HCT116 (cell line): ENCODE measurements at regions not wholly inside any gene's neighbourhood (a gene's known extent, or its start where the extent isn't known, plus 50 kb on each side); places are given as distances from the start of the nearest gene placed in this dataset.

ENCODE experiments used
- CEBPB ChIP-seq: IDR thresholded peaks from 2 replicates; pipeline ENCODE4 v1.6.1; 2012; ENCODE audit warnings: low read depth
- EZH2 ChIP-seq: fragments of 200-600 bp; sonication (generic); IDR thresholded peaks from 2 replicates; pipeline ENCODE4 v1.6.1; 2017; ENCODE audit warnings: antibody characterized with exemption, mixed run types
- FOSL1 ChIP-seq: IDR thresholded peaks from 2 replicates; pipeline ENCODE4 v1.6.1; 2012; ENCODE audit warnings: low read depth
- POLR2A ChIP-seq: IDR thresholded peaks from 2 replicates; pipeline ENCODE4 v1.7.0; 2011; ENCODE audit warnings: borderline replicate concordance; ENCODE audit not compliant: insufficient read depth, insufficient read length; ENCODE audit errors: extremely low read depth
- POLR2AphosphoS5 ChIP-seq: IDR thresholded peaks from 2 replicates; pipeline ENCODE4 v1.6.1; 2011; ENCODE audit warnings: mild to moderate bottlenecking, low read depth, low read length, moderate library complexity
- RAD21 ChIP-seq: IDR thresholded peaks from 2 replicates; pipeline ENCODE4 v1.6.1; 2012; ENCODE audit warnings: low read depth, mild to moderate bottlenecking
- SIN3A ChIP-seq: IDR thresholded peaks from 2 replicates; pipeline ENCODE4 v1.6.1; 2012; ENCODE audit warnings: low read depth
- SP1 ChIP-seq: IDR thresholded peaks from 2 replicates; pipeline ENCODE4 v1.6.1; 2012; ENCODE audit warnings: low read depth
- YY1 ChIP-seq: IDR thresholded peaks from 2 replicates; pipeline ENCODE4 v1.6.1; 2011; ENCODE audit warnings: low read length, low read depth, moderate library complexity, mild to moderate bottlenecking; ENCODE audit not compliant: insufficient replicate concordance; ENCODE audit errors: extremely low read depth
- ZNF274 ChIP-seq: fragments of 200-500 bp; sonication (Bioruptor generic); IDR thresholded peaks from 2 replicates; pipeline ENCODE4 v1.6.1; 2014; ENCODE audit warnings: mild to moderate bottlenecking, low read depth, low read length, inconsistent platforms
- TF ChIP-seq, protein P1 (sequence below), 3 experiments: fragments of 200-600 bp in 1 of 3; sonication (generic) in 1 of 3; IDR thresholded peaks in 2 of 3; conservative IDR thresholded peaks in 1 of 3; 2 replicates each; pipeline ENCODE4 v1.5.1; 2012 to 2017; ENCODE audit warnings: low read depth in 2 of 3, low read length in 2 of 3, antibody characterized with exemption in 1 of 3, borderline replicate concordance in 1 of 3, control low read depth in 1 of 3, mild to moderate bottlenecking in 1 of 3, mixed read lengths in 1 of 3, mixed run types in 1 of 3, moderate library complexity in 1 of 3; ENCODE audit not compliant: insufficient read depth in 1 of 3
- TF ChIP-seq, protein P2 (sequence below): IDR thresholded peaks from 2 replicates; pipeline ENCODE4 v1.6.1; 2012
- TF ChIP-seq, protein P3 (sequence below): IDR thresholded peaks from 2 replicates; pipeline ENCODE4 v1.6.1; 2012; ENCODE audit warnings: low read depth
- TF ChIP-seq, protein P4 (sequence below): IDR thresholded peaks from 2 replicates; pipeline ENCODE4 v1.6.1; 2012

DNA sequence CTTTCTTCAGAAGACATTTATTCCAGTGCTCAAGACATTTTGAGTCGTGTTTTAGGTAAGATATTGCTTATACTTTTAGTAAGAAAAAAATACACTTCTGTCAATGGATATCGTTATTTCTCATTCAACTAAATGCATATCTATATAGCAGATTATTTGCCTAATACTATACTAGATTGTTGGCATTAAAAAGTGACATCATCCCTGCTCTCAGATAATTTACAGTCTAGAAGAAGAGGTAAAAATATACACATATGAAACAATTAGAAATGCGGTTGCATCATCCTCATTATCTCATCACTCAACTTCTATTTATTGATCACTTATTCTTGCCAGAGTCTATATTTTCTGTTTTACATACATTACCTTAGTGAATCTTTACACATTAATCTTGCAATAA lies 367.7 kb downstream of the ADGRL2 start:
- TF ChIP-seq POLR2A (no peak), SP1 (no peak), FOSL1 (no peak), POLR2AphosphoS5 (no peak), SIN3A (no peak), CEBPB (no peak), ZNF274 (no peak), RAD21 (no peak), EZH2 (no peak), YY1 (no peak)
- TF ChIP-seq, protein P1, sequence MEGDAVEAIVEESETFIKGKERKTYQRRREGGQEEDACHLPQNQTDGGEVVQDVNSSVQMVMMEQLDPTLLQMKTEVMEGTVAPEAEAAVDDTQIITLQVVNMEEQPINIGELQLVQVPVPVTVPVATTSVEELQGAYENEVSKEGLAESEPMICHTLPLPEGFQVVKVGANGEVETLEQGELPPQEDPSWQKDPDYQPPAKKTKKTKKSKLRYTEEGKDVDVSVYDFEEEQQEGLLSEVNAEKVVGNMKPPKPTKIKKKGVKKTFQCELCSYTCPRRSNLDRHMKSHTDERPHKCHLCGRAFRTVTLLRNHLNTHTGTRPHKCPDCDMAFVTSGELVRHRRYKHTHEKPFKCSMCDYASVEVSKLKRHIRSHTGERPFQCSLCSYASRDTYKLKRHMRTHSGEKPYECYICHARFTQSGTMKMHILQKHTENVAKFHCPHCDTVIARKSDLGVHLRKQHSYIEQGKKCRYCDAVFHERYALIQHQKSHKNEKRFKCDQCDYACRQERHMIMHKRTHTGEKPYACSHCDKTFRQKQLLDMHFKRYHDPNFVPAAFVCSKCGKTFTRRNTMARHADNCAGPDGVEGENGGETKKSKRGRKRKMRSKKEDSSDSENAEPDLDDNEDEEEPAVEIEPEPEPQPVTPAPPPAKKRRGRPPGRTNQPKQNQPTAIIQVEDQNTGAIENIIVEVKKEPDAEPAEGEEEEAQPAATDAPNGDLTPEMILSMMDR (IDR thresholded peaks at IDR 0.05 in 2 of 3, conservative IDR thresholded peaks at IDR 0.05 in 1 of 3; ENCODE audit: borderline replicate concordance in 1 of 3, insufficient read depth in 1 of 3, low read depth in 2 of 3, low read length in 2 of 3), result no peak
- TF ChIP-seq, protein P2, sequence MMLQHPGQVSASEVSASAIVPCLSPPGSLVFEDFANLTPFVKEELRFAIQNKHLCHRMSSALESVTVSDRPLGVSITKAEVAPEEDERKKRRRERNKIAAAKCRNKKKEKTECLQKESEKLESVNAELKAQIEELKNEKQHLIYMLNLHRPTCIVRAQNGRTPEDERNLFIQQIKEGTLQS, result no peak
- TF ChIP-seq, protein P3, sequence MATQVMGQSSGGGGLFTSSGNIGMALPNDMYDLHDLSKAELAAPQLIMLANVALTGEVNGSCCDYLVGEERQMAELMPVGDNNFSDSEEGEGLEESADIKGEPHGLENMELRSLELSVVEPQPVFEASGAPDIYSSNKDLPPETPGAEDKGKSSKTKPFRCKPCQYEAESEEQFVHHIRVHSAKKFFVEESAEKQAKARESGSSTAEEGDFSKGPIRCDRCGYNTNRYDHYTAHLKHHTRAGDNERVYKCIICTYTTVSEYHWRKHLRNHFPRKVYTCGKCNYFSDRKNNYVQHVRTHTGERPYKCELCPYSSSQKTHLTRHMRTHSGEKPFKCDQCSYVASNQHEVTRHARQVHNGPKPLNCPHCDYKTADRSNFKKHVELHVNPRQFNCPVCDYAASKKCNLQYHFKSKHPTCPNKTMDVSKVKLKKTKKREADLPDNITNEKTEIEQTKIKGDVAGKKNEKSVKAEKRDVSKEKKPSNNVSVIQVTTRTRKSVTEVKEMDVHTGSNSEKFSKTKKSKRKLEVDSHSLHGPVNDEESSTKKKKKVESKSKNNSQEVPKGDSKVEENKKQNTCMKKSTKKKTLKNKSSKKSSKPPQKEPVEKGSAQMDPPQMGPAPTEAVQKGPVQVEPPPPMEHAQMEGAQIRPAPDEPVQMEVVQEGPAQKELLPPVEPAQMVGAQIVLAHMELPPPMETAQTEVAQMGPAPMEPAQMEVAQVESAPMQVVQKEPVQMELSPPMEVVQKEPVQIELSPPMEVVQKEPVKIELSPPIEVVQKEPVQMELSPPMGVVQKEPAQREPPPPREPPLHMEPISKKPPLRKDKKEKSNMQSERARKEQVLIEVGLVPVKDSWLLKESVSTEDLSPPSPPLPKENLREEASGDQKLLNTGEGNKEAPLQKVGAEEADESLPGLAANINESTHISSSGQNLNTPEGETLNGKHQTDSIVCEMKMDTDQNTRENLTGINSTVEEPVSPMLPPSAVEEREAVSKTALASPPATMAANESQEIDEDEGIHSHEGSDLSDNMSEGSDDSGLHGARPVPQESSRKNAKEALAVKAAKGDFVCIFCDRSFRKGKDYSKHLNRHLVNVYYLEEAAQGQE, result no peak
- TF ChIP-seq, protein P4, sequence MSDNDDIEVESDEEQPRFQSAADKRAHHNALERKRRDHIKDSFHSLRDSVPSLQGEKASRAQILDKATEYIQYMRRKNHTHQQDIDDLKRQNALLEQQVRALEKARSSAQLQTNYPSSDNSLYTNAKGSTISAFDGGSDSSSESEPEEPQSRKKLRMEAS, result no peak
